ENCODE measurements at regions not wholly inside any gene's neighbourhood (a gene's known extent, or its start where the extent isn't known, plus 50 kb on each side); places are given as distances from the start of the nearest gene placed in this dataset.

DNA sequence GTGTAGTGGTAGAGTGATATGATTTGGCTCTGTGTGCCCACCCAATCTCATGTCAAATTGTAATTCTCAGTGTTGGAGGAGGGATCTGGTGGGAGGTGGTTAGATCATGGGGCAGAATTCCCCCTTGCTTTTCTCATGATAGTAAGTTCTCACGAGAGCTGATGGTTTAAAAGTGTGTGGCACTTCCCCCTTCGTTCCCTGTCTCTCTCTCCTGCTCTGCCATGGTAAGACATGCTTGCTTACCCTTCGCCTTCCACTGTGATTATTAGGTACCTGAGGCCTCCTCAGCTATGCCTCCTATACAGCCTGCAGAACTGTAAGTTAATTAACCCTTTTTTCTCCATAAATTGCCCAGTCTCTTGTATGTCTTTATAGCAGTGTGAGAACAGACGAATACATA lies 115.7 kb upstream of the FUT8 start:
- TF ChIP-seq, protein P1, sequence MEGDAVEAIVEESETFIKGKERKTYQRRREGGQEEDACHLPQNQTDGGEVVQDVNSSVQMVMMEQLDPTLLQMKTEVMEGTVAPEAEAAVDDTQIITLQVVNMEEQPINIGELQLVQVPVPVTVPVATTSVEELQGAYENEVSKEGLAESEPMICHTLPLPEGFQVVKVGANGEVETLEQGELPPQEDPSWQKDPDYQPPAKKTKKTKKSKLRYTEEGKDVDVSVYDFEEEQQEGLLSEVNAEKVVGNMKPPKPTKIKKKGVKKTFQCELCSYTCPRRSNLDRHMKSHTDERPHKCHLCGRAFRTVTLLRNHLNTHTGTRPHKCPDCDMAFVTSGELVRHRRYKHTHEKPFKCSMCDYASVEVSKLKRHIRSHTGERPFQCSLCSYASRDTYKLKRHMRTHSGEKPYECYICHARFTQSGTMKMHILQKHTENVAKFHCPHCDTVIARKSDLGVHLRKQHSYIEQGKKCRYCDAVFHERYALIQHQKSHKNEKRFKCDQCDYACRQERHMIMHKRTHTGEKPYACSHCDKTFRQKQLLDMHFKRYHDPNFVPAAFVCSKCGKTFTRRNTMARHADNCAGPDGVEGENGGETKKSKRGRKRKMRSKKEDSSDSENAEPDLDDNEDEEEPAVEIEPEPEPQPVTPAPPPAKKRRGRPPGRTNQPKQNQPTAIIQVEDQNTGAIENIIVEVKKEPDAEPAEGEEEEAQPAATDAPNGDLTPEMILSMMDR (IDR thresholded peaks at IDR 0.05), result no peak
- TF ChIP-seq POLR2A (IDR thresholded peaks at IDR 0.05), result no peak
